KMS-11 (cell line): ENCODE measurements at regions not wholly inside any gene's neighbourhood (a gene's known extent, or its start where the extent isn't known, plus 50 kb on each side); places are given as distances from the start of the nearest gene placed in this dataset.
A peak's percentile ranks its signal among the peaks of the same experiment; 100 is the strongest.

Source experiments
- H2AFZ ChIP-seq: fragments of 200-600 bp; sonication (generic); 2 replicates; pipeline ENCODE4 v1.6.1; 2016; ENCODE audit warnings: antibody characterized with exemption, mixed run types, low read depth
- H3K27ac ChIP-seq: fragments of 200-600 bp; sonication (generic); 2 replicates; pipeline ENCODE4 v1.6.1; 2016; ENCODE audit warnings: mild to moderate bottlenecking, mixed run types
- H3K27me3 ChIP-seq: fragments of 200-600 bp; sonication (generic); 2 replicates; pipeline ENCODE4 v1.6.1; 2017; ENCODE audit warnings: mild to moderate bottlenecking, low read depth, mixed run types, moderate library complexity; ENCODE audit not compliant: insufficient read depth
- H3K36me3 ChIP-seq: fragments of 200-600 bp; sonication (generic); 2 replicates; pipeline ENCODE4 v1.6.1; 2017; ENCODE audit warnings: mild to moderate bottlenecking, mixed run types; ENCODE audit not compliant: insufficient read depth
- H3K4me1 ChIP-seq: fragments of 200-600 bp; sonication (generic); 2 replicates; pipeline ENCODE4 v1.6.1; 2016; ENCODE audit warnings: mild to moderate bottlenecking, low read depth, mixed run types; ENCODE audit not compliant: poor library complexity, severe bottlenecking
- H3K4me2 ChIP-seq: fragments of 200-600 bp; sonication (generic); 2 replicates; pipeline ENCODE4 v1.7.0; 2016; ENCODE audit warnings: mild to moderate bottlenecking, mixed run types
- H3K4me3 ChIP-seq: fragments of 200-600 bp; sonication (generic); IDR thresholded peaks from 2 replicates; pipeline ENCODE4 v1.6.1; 2017; ENCODE audit warnings: low read depth, low read length, mixed read lengths; ENCODE audit not compliant: insufficient read depth
- H3K79me2 ChIP-seq: fragments of 200-600 bp; sonication (generic); 2 replicates; pipeline ENCODE4 v1.6.1; 2016; ENCODE audit warnings: low read depth, mixed run types; ENCODE audit not compliant: insufficient read depth
- H3K9ac ChIP-seq: fragments of 200-600 bp; sonication (generic); 2 replicates; pipeline ENCODE4 v1.6.1; 2016; ENCODE audit warnings: mild to moderate bottlenecking, mixed run types
- H4K20me1 ChIP-seq: fragments of 200-600 bp; sonication (generic); 2 replicates; pipeline ENCODE4 v1.6.1; 2016; ENCODE audit warnings: mild to moderate bottlenecking, mixed run types; ENCODE audit not compliant: insufficient read depth
- CTCF ChIP-seq: fragments of 200-600 bp; sonication (generic); conservative IDR thresholded peaks from 2 replicates; pipeline ENCODE4 v1.6.1; 2017; ENCODE audit warnings: low read depth, mild to moderate bottlenecking, antibody characterized with exemption, low read length, moderate library complexity, mixed read lengths

- H3K9ac ChIP-seq, result no peak overlapping the region
Observed at GRCh38 chr2:67950018-67950417, 112.8 kb downstream of the C1D start.

GRCh38 chr2:67950919-67951318 lies 111.9 kb downstream of the C1D start:
- Histone ChIP-seq H3K27ac (no peak overlapping the region), H3K9ac (no peak overlapping the region), H3K79me2 (no peaks in the 10 kb centered on the region), H4K20me1 (no peaks in the 10 kb centered on the region), H2AFZ (peak overlapping the region; percentile 18; the same call in 1 of the 2 replicates), H3K4me2 (peak overlapping the region; percentile 22; the same call in 1 of the 2 replicates), H3K4me1 (no peaks in the 10 kb centered on the region), H3K36me3 (no peaks in the 10 kb centered on the region), H3K4me3 (no peak overlapping the region), H3K27me3 (no peaks in the 10 kb centered on the region)
- TF ChIP-seq CTCF, result no peak

More at GRCh38 chr2:67950018-67950417, 112.8 kb downstream of the C1D start:
- Histone ChIP-seq H4K20me1 (no peaks in the 10 kb centered on the region), H3K4me3 (no peak overlapping the region), H2AFZ (no peak overlapping the region), H3K27ac (no peak overlapping the region), H3K4me2 (no peak overlapping the region), H3K4me1 (no peaks in the 10 kb centered on the region), H3K27me3 (no peaks in the 10 kb centered on the region), H3K79me2 (no peaks in the 10 kb centered on the region), H3K36me3 (no peaks in the 10 kb centered on the region)
- no peak for TF ChIP-seq CTCF

GRCh38 chr2:67952066-67952465 lies 110.7 kb downstream of the C1D start:
- Histone ChIP-seq H3K27ac (no peak overlapping the region), H3K9ac (no peak overlapping the region), H3K79me2 (no peaks in the 10 kb centered on the region), H3K36me3 (no peaks in the 10 kb centered on the region), H3K4me1 (no peaks in the 10 kb centered on the region), H3K4me2 (no peak overlapping the region), H3K4me3 (no peak overlapping the region), H2AFZ (no peak overlapping the region), H4K20me1 (no peaks in the 10 kb centered on the region), H3K27me3 (no peaks in the 10 kb centered on the region)
- TF ChIP-seq CTCF, result no peak

GRCh38 chr2:67954093-67954748 lies 108.6 kb downstream of the C1D start:
- H3K4me1 ChIP-seq, result no peaks in the 10 kb centered on the region
- H3K27ac ChIP-seq, result no peak overlapping the region
- no peak overlapping the region for H3K4me2 ChIP-seq
- TF ChIP-seq CTCF, result no peak
- H3K79me2 ChIP-seq, result no peaks in the 10 kb centered on the region
- no peak overlapping the region for H2AFZ ChIP-seq
- no peak overlapping the region for H3K9ac ChIP-seq
- no peaks in the 10 kb centered on the region for H3K36me3 ChIP-seq
- H3K4me3 ChIP-seq, result no peak overlapping the region
- no peaks in the 10 kb centered on the region for H4K20me1 ChIP-seq
- no peaks in the 10 kb centered on the region for H3K27me3 ChIP-seq
